ENCODE measurements at regions not wholly inside any gene's neighbourhood (a gene's known extent, or its start where the extent isn't known, plus 50 kb on each side); places are given as distances from the start of the nearest gene placed in this dataset.

GRCh38 chr1:230011333-230012092, 55.5 kb upstream of the GALNT2 start:
- no peak for DNase-seq

GRCh38 chr1:230012093-230012393, 55.0 kb upstream of the GALNT2 start:
- no peak for DNase-seq

GRCh38 chr1:230012741-230013140, 54.3 kb upstream of the GALNT2 start:
- no peak for DNase-seq

- no peak for DNase-seq
These were observed 50.9 kb upstream of the GALNT2 start for GRCh38 chr1:230016159-230016558.
